K562 (cell line): ENCODE measurements at regions not wholly inside any gene's neighbourhood (a gene's known extent, or its start where the extent isn't known, plus 50 kb on each side); places are given as distances from the start of the nearest gene placed in this dataset.

Experiments
- ATAC-seq: fragments of 200-7000 bp; cut with Tn5 transposase; 3 replicates; pipeline ENCODE4 v1.9.1; 2020; ENCODE audit warnings: moderate library complexity
- BruUV-seq: library from RNA; stranded (reverse); fragments of 400-500 nt; replicated peaks from 2 replicates; lab custom pipeline; 2021; lab: Mats Ljungman, UMichigan
- CTCF ChIA-PET: fragments of 300-600 bp; formaldehyde crosslinking; extraction: SDS; loops from one replicate; lab custom pipeline; 2021; ENCODE audit warnings: low intra/inter-chr PET ratio; lab: Yijun Ruan, JAX
- POLR2A ChIA-PET: fragments of 300-600, 350-650 bp; sonication (Branson Sonifier 250); formaldehyde crosslinking; extraction: SDS; loops from one replicate; lab custom pipeline; 2021; ENCODE audit warnings: antibody characterized with exemption, inconsistent platforms; lab: Yijun Ruan, JAX
- DNase-seq, 4 experiments: peaks; one replicate each; pipeline versions ENCODE4 v3.0.0 to v3.0.0-alpha.2; 2011 to 2018; ENCODE audit warnings: low spot score in 3 of 4, mixed read lengths in 3 of 4; ENCODE audit errors: extremely low read depth in 1 of 4
- FAIRE-seq: peaks from 2 replicates; lab custom pipeline; 2011; peaks lifted over from hg19 to GRCh38; lab: Jason Lieb, UNC
- H2AFZ ChIP-seq: 2 replicates; pipeline ENCODE4 v1.6.0; 2011; ENCODE audit warnings: low read depth, low read length, control low read depth, inconsistent platforms
- H3K27ac ChIP-seq: fragments of 200-600 bp; 3 replicates; pipeline ENCODE4 v1.8.0; 2011; ENCODE audit warnings: low read depth, mild to moderate bottlenecking, control low read depth, inconsistent platforms, low read length, moderate library complexity, mixed read lengths; ENCODE audit errors: extremely low read depth
- H3K27me3 ChIP-seq, 2 experiments: fragments of 300-600 bp in 1 of 2; 2 replicates in 1 of 2; 3 replicates in 1 of 2; pipeline versions ENCODE4 v1.6.0 to v1.8.0; 2011; ENCODE audit warnings: inconsistent platforms in 2 of 2, low read length in 2 of 2, mild to moderate bottlenecking in 1 of 2, mixed read lengths in 1 of 2, moderate library complexity in 1 of 2; ENCODE audit not compliant: control insufficient read depth in 2 of 2, insufficient read depth in 2 of 2
- H3K36me3 ChIP-seq: fragments of 300-600 bp; 3 replicates; pipeline ENCODE4 v1.8.0; 2011; ENCODE audit warnings: mild to moderate bottlenecking, low read length, inconsistent platforms; ENCODE audit not compliant: control insufficient read depth, insufficient read depth
- H3K4me1 ChIP-seq, 2 experiments: fragments of 200-600 bp in 1 of 2; replicated peaks in 1 of 2; 2 replicates in 1 of 2; 3 replicates in 1 of 2; pipeline versions ENCODE4 v1.5.1 to v1.8.0; 2011; ENCODE audit warnings: inconsistent platforms in 2 of 2, low read length in 2 of 2, mild to moderate bottlenecking in 1 of 2, mixed read lengths in 1 of 2, moderate library complexity in 1 of 2; ENCODE audit not compliant: control insufficient read depth in 2 of 2, insufficient read depth in 2 of 2
- H3K4me2 ChIP-seq: 2 replicates; pipeline ENCODE4 v1.6.1; 2011; ENCODE audit warnings: low read length, control low read depth, inconsistent platforms, mixed read lengths; ENCODE audit not compliant: insufficient read depth
- H3K4me3 ChIP-seq: fragments of 200-600 bp; sonication (generic), shearing (Covaris generic); 2 replicates; pipeline ENCODE4 v1.5.1; 2016; ENCODE audit warnings: control low read depth, inconsistent platforms
- H3K79me2 ChIP-seq: fragments of 200-600 bp; 3 replicates; pipeline ENCODE4 v1.8.0; 2011; ENCODE audit warnings: low read length, inconsistent platforms; ENCODE audit not compliant: control insufficient read depth, insufficient read depth
- H3K9ac ChIP-seq, 2 experiments: 2 replicates each; pipeline versions ENCODE4 v1.6.0 to v1.6.1; 2011; ENCODE audit warnings: low read depth in 2 of 2, low read length in 2 of 2, control low read depth in 1 of 2, inconsistent platforms in 1 of 2, mild to moderate bottlenecking in 1 of 2, mixed read lengths in 1 of 2; ENCODE audit not compliant: insufficient read depth in 1 of 2
- H3K9me1 ChIP-seq: one replicate; pipeline ENCODE4 v1.6.0; 2011; ENCODE audit warnings: inconsistent platforms, mild to moderate bottlenecking, low read length, moderate library complexity; ENCODE audit not compliant: control insufficient read depth, insufficient read depth
- H3K9me3 ChIP-seq: replicated peaks from 2 replicates; pipeline ENCODE4 v1.5.1; 2011; ENCODE audit warnings: low read depth, low read length, inconsistent platforms; ENCODE audit not compliant: control insufficient read depth, insufficient read depth
- H4K20me1 ChIP-seq: replicated peaks from 2 replicates; pipeline ENCODE4 v1.6.1; 2011; ENCODE audit warnings: low read length, inconsistent platforms, mixed read lengths; ENCODE audit not compliant: control insufficient read depth, insufficient read depth
- HMGN3 ChIP-seq: IDR thresholded peaks from 2 replicates; pipeline ENCODE4 v1.6.1; 2011; ENCODE audit warnings: borderline replicate concordance, low read depth, mild to moderate bottlenecking, mixed read lengths, low read length; ENCODE audit not compliant: insufficient read length; ENCODE audit errors: extremely low read depth
- MIER1 ChIP-seq: fragments of 450-650 bp; IDR thresholded peaks from 2 replicates; pipeline ENCODE4 v1.6.1; 2016; ENCODE audit warnings: antibody characterized with exemption, mild to moderate bottlenecking, low read depth
- NFIC ChIP-seq: fragments of 450-650 bp; IDR thresholded peaks from 2 replicates; pipeline ENCODE4 v1.6.1; 2017; ENCODE audit warnings: mild to moderate bottlenecking, inconsistent platforms
- PCBP2 ChIP-seq: fragments of 200-400 bp; formaldehyde crosslinking; IDR thresholded peaks from 2 replicates; pipeline ENCODE4 v1.6.1; 2018; ENCODE audit warnings: low read length, low read depth, mild to moderate bottlenecking, moderate library complexity; ENCODE audit not compliant: poor library complexity, severe bottlenecking
- POLR2AphosphoS2 ChIP-seq: IDR thresholded peaks from 2 replicates; pipeline ENCODE4 v1.6.1; 2012; ENCODE audit warnings: low read length, improper control_type of control experiment
- PTBP1 ChIP-seq: fragments of 200-400 bp; formaldehyde crosslinking; IDR thresholded peaks from 2 replicates; pipeline ENCODE4 v1.6.1; 2017; ENCODE audit warnings: low read depth, low read length
- WGBS: fragments of 100-300 bp; shearing (Covaris generic); methylation state at CpG from one replicate; pipeline ENCODE4 v1.1.6; 2016; ENCODE audit warnings: low coverage, mixed read lengths; ENCODE audit not compliant: insufficient coverage; ENCODE audit errors: missing lambda C conversion rate; 5-methylcytosine and 5-hydroxymethylcytosine counted together
- in situ Hi-C: fragments of 300-500 bp; cut with MboI; formaldehyde crosslinking; loops from 4 replicates; pipeline ENCODE4 v1.15.0; 2018; ENCODE audit warnings: inconsistent platforms, mixed read lengths
- intact Hi-C: fragments of 100-400 bp; cut with micrococcal nuclease; formaldehyde crosslinking; loops from 2 replicates; pipeline ENCODE4 v1.14.2; 2022
- TF ChIP-seq, protein P1 (sequence below): fragments of 450-650 bp; IDR thresholded peaks from 2 replicates; pipeline ENCODE4 v1.7.1; 2018; ENCODE audit warnings: mild to moderate bottlenecking, low read depth; ENCODE audit not compliant: partially characterized antibody
- TF ChIP-seq, protein P2 (sequence below), 2 experiments: fragments of 450-650 bp in 1 of 2; sonication (generic) in 1 of 2; formaldehyde crosslinking in 1 of 2; IDR thresholded peaks; 2 replicates each; pipeline versions ENCODE4 v1.7.1 to v1.9.0; 2016 to 2022; ENCODE audit warnings: inconsistent platforms in 1 of 2, mild to moderate bottlenecking in 1 of 2, missing genetic modification reagents in 1 of 2

- TF ChIP-seq, protein P1, sequence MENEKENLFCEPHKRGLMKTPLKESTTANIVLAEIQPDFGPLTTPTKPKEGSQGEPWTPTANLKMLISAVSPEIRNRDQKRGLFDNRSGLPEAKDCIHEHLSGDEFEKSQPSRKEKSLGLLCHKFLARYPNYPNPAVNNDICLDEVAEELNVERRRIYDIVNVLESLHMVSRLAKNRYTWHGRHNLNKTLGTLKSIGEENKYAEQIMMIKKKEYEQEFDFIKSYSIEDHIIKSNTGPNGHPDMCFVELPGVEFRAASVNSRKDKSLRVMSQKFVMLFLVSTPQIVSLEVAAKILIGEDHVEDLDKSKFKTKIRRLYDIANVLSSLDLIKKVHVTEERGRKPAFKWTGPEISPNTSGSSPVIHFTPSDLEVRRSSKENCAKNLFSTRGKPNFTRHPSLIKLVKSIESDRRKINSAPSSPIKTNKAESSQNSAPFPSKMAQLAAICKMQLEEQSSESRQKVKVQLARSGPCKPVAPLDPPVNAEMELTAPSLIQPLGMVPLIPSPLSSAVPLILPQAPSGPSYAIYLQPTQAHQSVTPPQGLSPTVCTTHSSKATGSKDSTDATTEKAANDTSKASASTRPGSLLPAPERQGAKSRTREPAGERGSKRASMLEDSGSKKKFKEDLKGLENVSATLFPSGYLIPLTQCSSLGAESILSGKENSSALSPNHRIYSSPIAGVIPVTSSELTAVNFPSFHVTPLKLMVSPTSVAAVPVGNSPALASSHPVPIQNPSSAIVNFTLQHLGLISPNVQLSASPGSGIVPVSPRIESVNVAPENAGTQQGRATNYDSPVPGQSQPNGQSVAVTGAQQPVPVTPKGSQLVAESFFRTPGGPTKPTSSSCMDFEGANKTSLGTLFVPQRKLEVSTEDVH: no peak
- TF ChIP-seq POLR2AphosphoS2: no peak
- TF ChIP-seq PCBP2: no peak
These were observed 425.3 kb upstream of the PROK2 start (continued) for GRCh38 chr3:72210261-72210660.

- Histone ChIP-seq H3K9ac (no peak overlapping the region), H3K4me1 (no peaks in the 10 kb centered on the region; a peak in 1 of 5 replicates), H3K9me1 (no peaks in the 10 kb centered on the region), H3K27ac (no peak overlapping the region), H3K36me3 (no peaks in the 10 kb centered on the region), H3K27me3 (no peaks in the 10 kb centered on the region), H3K79me2 (no peaks in the 10 kb centered on the region), H3K9me3 (no peaks in the 10 kb centered on the region; the same call in 1 of the 2 replicates), H4K20me1 (no peaks in the 10 kb centered on the region), H2AFZ (no peak overlapping the region), H3K4me2 (no peak overlapping the region), H3K4me3 (no peak overlapping the region)
- 53% methylated on average over 8 of the region's 8 CpGs for WGBS
- ChIA-PET POLR2A (interaction anchor here (0.7 kb wide), 1 partner anchor 23 kb away, joined by 3 read pairs; no protein-coding TSS in a partner anchor), CTCF (no interaction called here)
- no peak for ATAC-seq
- no peak for FAIRE-seq
- in situ Hi-C loops: no loop called here
- DNase-seq: no peak
- BruUV-seq: no TSS peak
- intact Hi-C loops: no loop called here
- TF ChIP-seq MIER1 (no peak), PTBP1 (no peak), NFIC (no peak), HMGN3 (no peak)
- TF ChIP-seq, protein P2, sequence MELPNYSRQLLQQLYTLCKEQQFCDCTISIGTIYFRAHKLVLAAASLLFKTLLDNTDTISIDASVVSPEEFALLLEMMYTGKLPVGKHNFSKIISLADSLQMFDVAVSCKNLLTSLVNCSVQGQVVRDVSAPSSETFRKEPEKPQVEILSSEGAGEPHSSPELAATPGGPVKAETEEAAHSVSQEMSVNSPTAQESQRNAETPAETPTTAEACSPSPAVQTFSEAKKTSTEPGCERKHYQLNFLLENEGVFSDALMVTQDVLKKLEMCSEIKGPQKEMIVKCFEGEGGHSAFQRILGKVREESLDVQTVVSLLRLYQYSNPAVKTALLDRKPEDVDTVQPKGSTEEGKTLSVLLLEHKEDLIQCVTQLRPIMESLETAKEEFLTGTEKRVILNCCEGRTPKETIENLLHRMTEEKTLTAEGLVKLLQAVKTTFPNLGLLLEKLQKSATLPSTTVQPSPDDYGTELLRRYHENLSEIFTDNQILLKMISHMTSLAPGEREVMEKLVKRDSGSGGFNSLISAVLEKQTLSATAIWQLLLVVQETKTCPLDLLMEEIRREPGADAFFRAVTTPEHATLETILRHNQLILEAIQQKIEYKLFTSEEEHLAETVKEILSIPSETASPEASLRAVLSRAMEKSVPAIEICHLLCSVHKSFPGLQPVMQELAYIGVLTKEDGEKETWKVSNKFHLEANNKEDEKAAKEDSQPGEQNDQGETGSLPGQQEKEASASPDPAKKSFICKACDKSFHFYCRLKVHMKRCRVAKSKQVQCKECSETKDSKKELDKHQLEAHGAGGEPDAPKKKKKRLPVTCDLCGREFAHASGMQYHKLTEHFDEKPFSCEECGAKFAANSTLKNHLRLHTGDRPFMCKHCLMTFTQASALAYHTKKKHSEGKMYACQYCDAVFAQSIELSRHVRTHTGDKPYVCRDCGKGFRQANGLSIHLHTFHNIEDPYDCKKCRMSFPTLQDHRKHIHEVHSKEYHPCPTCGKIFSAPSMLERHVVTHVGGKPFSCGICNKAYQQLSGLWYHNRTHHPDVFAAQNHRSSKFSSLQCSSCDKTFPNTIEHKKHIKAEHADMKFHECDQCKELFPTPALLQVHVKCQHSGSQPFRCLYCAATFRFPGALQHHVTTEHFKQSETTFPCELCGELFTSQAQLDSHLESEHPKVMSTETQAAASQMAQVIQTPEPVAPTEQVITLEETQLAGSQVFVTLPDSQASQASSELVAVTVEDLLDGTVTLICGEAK (IDR thresholded peaks at IDR 0.05): no peak
- TF ChIP-seq, protein P2 (CRISPR knock-in tag; IDR thresholded peaks at IDR 0.05): no peak
These were observed 420.4 kb upstream of the PROK2 start for GRCh38 chr3:72205297-72205826.
